NT2/D1 (cell line): ENCODE measurements at regions not wholly inside any gene's neighbourhood (a gene's known extent, or its start where the extent isn't known, plus 50 kb on each side); places are given as distances from the start of the nearest gene placed in this dataset.

Experiments
- SUZ12 ChIP-seq: IDR thresholded peaks from 2 replicates; pipeline ENCODE4 v1.6.1; 2011; ENCODE audit not compliant: insufficient read length, insufficient read depth; ENCODE audit errors: extremely low read depth
- YY1 ChIP-seq: IDR thresholded peaks from 2 replicates; pipeline ENCODE4 v1.6.1; 2011; ENCODE audit not compliant: insufficient read length, insufficient read depth
- ZNF274 ChIP-seq: IDR thresholded peaks from 2 replicates; pipeline ENCODE4 v1.6.1; 2011; ENCODE audit warnings: mild to moderate bottlenecking, low read depth, low read length

DNA sequence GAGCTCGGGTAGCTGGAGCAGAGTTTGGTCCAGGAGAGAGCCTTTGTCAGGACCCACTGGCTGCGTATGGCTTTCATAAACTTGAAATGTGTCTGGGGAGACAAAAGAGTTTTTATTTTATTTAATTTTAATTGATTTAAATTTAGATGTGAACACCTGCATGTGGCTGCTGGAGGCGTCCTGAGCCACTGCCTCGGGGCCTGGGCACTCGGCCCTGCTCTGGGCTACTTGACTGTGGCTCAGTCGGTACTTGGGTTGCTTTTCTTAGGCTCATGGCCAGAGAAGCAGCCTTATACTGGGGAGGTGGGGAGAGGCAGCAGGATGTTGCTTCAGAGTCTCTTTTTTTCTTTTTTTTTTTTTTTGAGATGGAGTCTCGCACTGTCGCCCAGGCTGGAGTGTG, 661.8 kb upstream of the HS6ST1 start:
- TF ChIP-seq YY1 (no peak), ZNF274 (no peak), SUZ12 (no peak)
